ENCODE measurements at regions not wholly inside any gene's neighbourhood (a gene's known extent, or its start where the extent isn't known, plus 50 kb on each side); places are given as distances from the start of the nearest gene placed in this dataset.

DNA sequence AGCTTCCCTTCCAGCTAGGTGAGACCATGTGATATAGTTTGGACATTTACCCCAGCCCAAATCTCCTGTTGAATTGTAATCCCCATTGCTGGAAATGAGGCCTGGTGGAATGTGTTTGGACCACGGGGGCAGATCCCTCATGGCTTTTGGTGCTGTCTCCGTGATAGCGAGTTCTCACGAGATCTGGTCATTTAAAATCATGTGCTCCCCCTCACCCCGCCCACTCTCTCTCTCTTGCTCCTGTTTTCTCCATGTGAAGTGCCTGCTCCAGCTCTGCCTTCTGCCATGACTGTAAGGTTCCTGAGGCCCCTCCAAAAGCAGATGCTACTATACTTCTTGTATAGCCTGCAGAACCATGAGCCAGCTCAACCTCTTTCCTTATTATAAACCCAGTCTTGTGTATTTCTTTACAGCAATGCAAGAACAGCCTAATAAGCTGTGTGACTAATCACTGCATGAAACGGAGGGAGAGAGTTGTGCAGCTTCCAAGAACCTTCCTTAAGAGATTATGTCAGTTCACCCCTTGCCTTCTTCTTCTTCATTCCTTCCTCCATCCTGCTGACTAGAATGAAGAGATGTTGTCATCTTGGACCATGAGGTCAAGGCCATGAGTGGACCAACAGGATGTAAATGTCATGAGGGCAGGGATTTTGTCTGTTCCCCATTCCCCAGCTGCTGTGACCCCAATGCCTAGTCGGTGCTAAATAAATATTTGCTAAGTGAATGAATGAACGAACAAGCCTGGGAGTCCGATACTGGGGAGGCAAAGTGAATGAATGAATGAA is 91.0 kb downstream of the CPN2 start:
- Histone ChIP-seq H4K91ac (ENCODE audit: insufficient read length, low read depth, low read length) (no peak overlapping the region), H3K9ac (ENCODE audit: extremely low read depth, insufficient read length, low read length) (no peak overlapping the region), H2AK5ac (ENCODE audit: insufficient read length, low read length) (no peak overlapping the region), H2BK5ac (ENCODE audit: insufficient read length, low read length) (no peak overlapping the region), H4K5ac (ENCODE audit: insufficient read length, low read depth, low read length) (no peak overlapping the region), H3K4me2 (ENCODE audit: insufficient read depth, insufficient read length, low read length) (no peak overlapping the region), H3K18ac (ENCODE audit: insufficient read length, low read depth, low read length) (no peak overlapping the region), H2BK20ac (ENCODE audit: low read depth, low read length, poor library complexity, severe bottlenecking) (no peak overlapping the region), H3K23me2 (ENCODE audit: insufficient read length, low read depth, low read length, poor library complexity, severe bottlenecking) (no peaks in the 10 kb centered on the region), H3K27me3 (ENCODE audit: insufficient read depth, low read length) (no peaks in the 10 kb centered on the region), H3K9me3 (ENCODE audit: control insufficient read depth, low read depth, low read length) (no peaks in the 10 kb centered on the region), H3T11ph (ENCODE audit: low read length) (no peak overlapping the region), H2AFZ (ENCODE audit: low read length) (no peak overlapping the region), H4K8ac (replicated peaks; ENCODE audit: insufficient read length, low read depth, low read length) (no peak overlapping the region), H3K4me1 (ENCODE audit: insufficient read depth, low read length) (no peaks in the 10 kb centered on the region; the same call in 1 of the 2 replicates), H2BK15ac (ENCODE audit: low read depth, low read length) (no peak overlapping the region), H3K79me2 (ENCODE audit: insufficient read depth, low read length) (no peaks in the 10 kb centered on the region), H3K79me1 (ENCODE audit: insufficient read depth, low read depth, low read length, poor library complexity, severe bottlenecking) (no peaks in the 10 kb centered on the region), H4K20me1 (ENCODE audit: control insufficient read depth, insufficient read depth, insufficient read length) (no peaks in the 10 kb centered on the region), H3K14ac (ENCODE audit: insufficient read depth, low read length) (no peak overlapping the region), H3K56ac (ENCODE audit: insufficient read length, low read depth, low read length) (no peak overlapping the region), H2BK120ac (ENCODE audit: low read depth, low read length, poor library complexity, severe bottlenecking) (no peak overlapping the region), H3K4ac (ENCODE audit: low read depth, low read length) (no peak overlapping the region), H2BK12ac (ENCODE audit: insufficient read length, low read depth, low read length) (no peak overlapping the region), H3K27ac (ENCODE audit: insufficient read length, low read depth, low read length) (no peak overlapping the region), H3K23ac (ENCODE audit: insufficient read length, low read depth, low read length) (no peak overlapping the region)
- no peak overlapping the region for H3K4me3 Mint-ChIP-seq
- peaks cover 5 to 10% of the 10 kb centered on the region in 2 experiments; a peak in 4 of 5 replicates for H3K9me3 Mint-ChIP-seq
- TF ChIP-seq, protein P1, sequence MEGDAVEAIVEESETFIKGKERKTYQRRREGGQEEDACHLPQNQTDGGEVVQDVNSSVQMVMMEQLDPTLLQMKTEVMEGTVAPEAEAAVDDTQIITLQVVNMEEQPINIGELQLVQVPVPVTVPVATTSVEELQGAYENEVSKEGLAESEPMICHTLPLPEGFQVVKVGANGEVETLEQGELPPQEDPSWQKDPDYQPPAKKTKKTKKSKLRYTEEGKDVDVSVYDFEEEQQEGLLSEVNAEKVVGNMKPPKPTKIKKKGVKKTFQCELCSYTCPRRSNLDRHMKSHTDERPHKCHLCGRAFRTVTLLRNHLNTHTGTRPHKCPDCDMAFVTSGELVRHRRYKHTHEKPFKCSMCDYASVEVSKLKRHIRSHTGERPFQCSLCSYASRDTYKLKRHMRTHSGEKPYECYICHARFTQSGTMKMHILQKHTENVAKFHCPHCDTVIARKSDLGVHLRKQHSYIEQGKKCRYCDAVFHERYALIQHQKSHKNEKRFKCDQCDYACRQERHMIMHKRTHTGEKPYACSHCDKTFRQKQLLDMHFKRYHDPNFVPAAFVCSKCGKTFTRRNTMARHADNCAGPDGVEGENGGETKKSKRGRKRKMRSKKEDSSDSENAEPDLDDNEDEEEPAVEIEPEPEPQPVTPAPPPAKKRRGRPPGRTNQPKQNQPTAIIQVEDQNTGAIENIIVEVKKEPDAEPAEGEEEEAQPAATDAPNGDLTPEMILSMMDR (conservative IDR thresholded peaks at IDR 0.05): no peak
- H3K27me3 Mint-ChIP-seq (ENCODE audit: low read depth): no peaks in the 10 kb centered on the region; the same call in none of the 2 replicates
- no peak overlapping the region for H3K27ac Mint-ChIP-seq
- peaks cover 0 to 10% (median 2%) of the 10 kb centered on the region in 3 experiments; a peak in 5 of 7 replicates for H3K36me3 Mint-ChIP-seq (ENCODE audit: insufficient read depth in 1 of 3, low read depth in 3 of 3)
- H3K4me1 Mint-ChIP-seq: peaks cover 11 to 17% of the 10 kb centered on the region in 2 experiments
- no peak for DNase-seq
- no CpG with 5 or more reads among the region's 9 CpGs for WGBS (ENCODE audit: extremely low coverage, insufficient read length, low lambda C conversion rate)

All from H9 (cell line).